HL-60/S4 treated with phorbol 12-myristate 13-acetate at 8.2 ng/mL for 4 days and 3 days (cell line): ENCODE measurements at regions not wholly inside any gene's neighbourhood (a gene's known extent, or its start where the extent isn't known, plus 50 kb on each side); places are given as distances from the start of the nearest gene placed in this dataset.
"Not testable (repeated sequence)": the region's sequence is repeated elsewhere in the genome, so short reads cannot be mapped to it uniquely, and the experiment has no call there.

Source experiments
- in situ Hi-C: fragments of 300-500 bp; cut with MboI; formaldehyde crosslinking; loops from 2 replicates; pipeline ENCODE4 v1.15.0; 2022; ENCODE audit warnings: low sequenced_read_pairs

DNA sequence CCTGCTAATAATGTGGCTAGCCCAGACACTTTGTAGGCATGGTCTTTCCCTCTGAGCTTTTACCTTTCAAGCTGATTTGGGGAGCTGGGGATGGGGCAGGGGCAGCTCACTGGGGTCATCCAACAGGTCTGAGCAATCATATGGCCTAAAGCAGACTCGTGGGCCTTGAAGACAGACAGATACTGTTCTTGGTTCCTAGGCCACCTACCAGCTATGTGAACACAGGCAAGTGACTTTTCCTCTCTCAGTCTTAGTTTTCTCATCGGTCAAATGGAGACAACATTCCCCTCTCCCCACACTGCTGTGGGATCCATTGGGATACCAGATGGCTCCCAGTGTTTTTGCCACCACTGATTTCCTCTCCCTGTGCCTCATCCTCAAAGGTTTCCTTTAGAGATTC lies 181.8 kb downstream of the RRAGC start:
- in situ Hi-C loops = no loop called here

GRCh38 chr1:38677311-38677710 lies 182.3 kb downstream of the RRAGC start:
- in situ Hi-C loops = no loop called here

GRCh38 chr1:38672692-38673091 lies 186.9 kb downstream of the RRAGC start:
- in situ Hi-C loops = no loop called here

GRCh38 chr1:38671221-38671620 lies 188.4 kb downstream of the RRAGC start:
- in situ Hi-C loops = no loop called here

DNA sequence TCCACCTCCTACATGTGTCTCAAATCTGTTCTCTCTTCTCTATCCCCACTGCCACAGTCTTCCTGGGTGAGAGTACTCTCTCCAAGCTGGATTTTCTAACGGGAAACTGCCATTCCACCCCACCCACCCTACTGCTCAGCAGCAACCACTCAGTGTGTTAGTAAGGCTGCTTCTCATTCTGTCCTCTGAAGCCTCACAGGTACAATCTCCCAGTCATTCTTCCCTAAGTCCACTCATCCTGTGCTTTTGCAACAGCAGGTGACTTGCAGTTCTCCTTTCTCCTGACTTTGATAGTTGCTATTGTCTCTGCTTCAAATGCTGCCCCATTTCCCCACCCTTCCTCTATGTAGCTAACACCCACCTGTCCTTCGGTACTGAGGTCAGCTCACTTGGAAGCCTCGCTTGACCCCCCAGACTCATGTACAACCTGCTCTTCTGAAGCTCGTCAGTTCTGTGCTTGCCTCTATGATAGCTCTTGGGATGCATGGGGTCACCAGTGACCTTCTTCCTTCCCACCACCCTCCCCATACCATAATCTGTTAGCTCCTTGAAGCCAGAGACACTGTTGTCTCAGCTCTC lies 188.9 kb downstream of the RRAGC start:
- in situ Hi-C loops = no loop called here

DNA sequence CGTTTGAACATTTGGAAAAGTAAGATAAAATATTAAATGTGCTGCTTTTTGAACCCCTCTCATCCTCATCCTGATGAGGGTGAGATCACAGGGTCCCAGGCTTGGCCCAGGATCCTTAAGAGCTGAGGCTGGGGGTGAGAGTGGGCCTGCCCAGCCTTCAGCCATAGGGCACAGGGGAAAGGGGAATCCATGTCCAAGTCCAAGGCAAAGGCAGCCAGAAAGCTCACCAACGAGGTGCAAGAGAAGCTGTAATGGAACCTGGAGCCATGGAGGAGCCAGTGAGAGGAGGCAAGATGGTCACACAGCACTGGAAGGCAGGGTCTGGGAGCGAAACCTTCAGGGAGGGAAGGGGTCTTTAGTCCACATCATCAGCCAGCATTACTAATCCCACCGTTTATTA lies 191.9 kb downstream of the RRAGC start:
- in situ Hi-C loops = no loop called here

DNA sequence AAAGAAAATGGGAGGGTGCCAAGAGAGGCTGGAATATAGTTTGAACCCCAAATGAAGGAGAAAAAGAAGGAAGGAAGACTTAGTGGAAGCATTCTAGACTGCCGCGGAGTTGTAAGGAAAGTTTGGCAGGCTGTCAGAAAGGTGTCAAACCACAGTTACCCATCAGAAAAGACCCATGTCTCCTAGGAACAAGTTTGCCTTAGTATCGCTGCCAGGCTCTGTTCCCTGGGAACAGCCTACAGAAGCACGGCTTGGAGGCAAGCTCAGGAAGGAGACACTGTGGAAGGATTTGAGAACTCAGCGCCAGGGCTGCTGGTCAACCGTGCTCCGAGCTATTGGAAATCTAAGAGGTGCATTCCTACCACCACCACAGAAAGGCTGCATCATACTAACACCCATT lies 197.4 kb downstream of the RRAGC start:
- in situ Hi-C loops = no loop called here

GRCh38 chr1:38658883-38659282 lies 200.7 kb downstream of the RRAGC start:
- in situ Hi-C loops = no loop called here

GRCh38 chr1:38657873-38658272 lies 201.7 kb downstream of the RRAGC start:
- in situ Hi-C loops = no loop called here

- in situ Hi-C loops = no loop called here
Observed at GRCh38 chr1:38657207-38657840, 202.2 kb downstream of the RRAGC start.

DNA sequence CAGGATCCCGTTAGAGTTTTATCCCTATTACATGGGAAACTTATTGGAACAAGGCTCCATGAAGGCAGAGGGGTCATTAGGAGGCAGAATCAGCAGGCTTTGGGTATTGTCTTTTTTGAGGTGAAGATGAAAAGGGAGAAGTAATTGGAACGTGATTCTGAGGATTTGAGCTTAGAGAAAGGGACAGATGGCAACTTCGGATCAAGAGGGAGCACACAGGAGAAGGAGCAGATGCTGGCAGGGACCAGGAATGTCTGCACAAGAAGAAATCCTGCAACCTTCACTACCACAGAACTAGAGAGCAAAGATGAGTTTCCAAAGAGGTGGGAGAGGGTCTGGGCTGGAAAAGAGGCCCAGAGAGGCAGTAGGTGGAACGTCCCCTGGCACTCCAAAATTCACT lies 202.8 kb downstream of the RRAGC start:
- in situ Hi-C loops = no loop called here

DNA sequence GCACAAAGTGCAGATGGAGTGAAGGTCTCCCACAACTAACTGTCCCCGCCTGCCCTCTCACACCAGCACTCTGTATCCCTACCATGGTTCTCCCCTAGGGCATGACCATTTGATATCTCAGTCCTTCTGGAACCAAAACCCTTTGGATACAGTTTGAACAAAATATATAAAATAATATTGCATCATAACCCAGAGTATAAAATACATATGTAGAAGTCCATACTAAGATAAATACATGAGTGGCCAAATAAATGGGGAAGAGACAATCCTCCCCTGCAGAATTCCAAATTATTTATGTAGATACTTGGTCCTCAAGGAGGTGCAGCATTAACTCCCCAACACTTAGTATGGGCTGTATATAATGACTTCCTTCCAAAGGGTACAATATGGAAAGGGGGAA lies 207.4 kb downstream of the RRAGC start:
- in situ Hi-C loops = no loop called here

DNA sequence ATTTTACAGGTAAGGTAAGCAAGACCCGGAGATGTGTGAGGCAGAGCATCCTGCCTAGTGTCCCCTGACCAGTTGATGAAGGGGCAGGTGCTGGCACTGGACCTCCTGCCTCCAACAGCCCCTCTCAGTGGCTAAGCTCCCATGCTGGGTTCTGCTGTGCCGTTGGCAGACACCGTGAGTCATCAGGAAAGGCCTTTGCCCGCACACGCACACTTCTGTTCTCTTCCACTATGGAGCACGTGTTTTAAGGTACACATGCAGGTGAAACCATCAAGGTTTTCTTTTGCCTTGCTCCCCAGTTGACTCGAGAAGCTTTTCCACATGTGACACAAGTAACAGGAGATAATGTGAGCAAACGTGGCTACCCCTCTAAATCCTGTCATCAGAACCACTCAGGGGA lies 207.9 kb downstream of the RRAGC start:
- in situ Hi-C loops = no loop called here

- in situ Hi-C loops = no loop called here
Observed at GRCh38 chr1:38648417-38648816, 211.2 kb downstream of the RRAGC start.

GRCh38 chr1:38647341-38647740 lies 212.2 kb downstream of the RRAGC start:
- in situ Hi-C loops = not testable (repeated sequence)

DNA sequence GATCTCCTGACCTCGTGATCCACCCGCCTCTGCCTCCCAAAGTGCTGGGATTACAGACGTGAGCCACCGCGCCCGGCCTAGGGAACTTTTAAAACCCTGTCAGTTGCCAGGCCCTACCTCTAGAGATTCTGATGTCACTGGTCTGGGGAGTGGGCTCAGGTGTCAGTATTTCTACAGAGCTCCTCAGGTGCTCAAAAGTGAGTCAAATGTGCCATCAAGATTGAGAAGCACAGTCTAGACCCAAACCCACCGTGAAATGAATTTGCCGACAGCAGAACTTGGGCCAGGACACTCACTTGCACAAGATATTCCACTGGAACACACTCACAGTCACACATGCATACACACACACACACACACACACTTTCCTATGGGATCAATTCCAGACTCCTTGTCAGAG lies 215.5 kb downstream of the RRAGC start:
- in situ Hi-C loops = no loop called here

GRCh38 chr1:38641661-38642060 lies 217.9 kb downstream of the RRAGC start:
- in situ Hi-C loops = no loop called here

- in situ Hi-C loops = no loop called here
Observed at GRCh38 chr1:38640371-38640770, 219.2 kb downstream of the RRAGC start.

GRCh38 chr1:38628241-38628640 lies 231.3 kb downstream of the RRAGC start:
- in situ Hi-C loops = no loop called here

- in situ Hi-C loops = no loop called here
Observed at GRCh38 chr1:38625939-38626338, 233.6 kb downstream of the RRAGC start.

GRCh38 chr1:38624336-38625039 lies 235.1 kb downstream of the RRAGC start:
- in situ Hi-C loops = no loop called here

DNA sequence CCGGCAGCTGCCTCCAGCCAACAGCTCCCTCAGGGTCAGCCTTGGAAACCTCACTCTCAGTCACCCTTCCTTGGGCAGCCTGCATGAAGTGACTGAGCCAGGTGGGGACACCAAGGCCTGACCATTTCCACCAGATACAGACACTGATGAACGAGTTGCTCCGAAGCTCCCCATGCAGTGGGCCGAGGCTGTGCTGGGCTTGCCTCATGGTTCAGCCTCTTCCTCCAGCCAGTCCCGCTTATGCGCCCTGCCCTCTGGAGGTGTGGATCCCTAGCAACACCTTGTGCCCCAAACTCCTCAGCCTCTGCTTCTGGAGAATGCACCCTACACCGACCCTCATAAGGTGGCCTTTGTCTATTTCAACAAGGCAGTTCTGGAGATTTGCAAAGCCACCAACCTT lies 236.0 kb downstream of the RRAGC start:
- in situ Hi-C loops = no loop called here
